ENCODE measurements at regions not wholly inside any gene's neighbourhood (a gene's known extent, or its start where the extent isn't known, plus 50 kb on each side); places are given as distances from the start of the nearest gene placed in this dataset.

- no peaks in the 10 kb centered on the region for H3K4me1 Mint-ChIP-seq
- ATAC-seq (ENCODE audit: low read depth) (no peak), DNase-seq (ENCODE audit: low spot score in 2 of 2) (no peak)
- no peaks in the 10 kb centered on the region for H3K9me3 Mint-ChIP-seq
- no peak overlapping the region for H3K4me3 Mint-ChIP-seq
- H3K36me3 Mint-ChIP-seq: no peaks in the 10 kb centered on the region
- H3K27me3 Mint-ChIP-seq: peaks cover 11% of the 10 kb centered on the region
- H3K27ac Mint-ChIP-seq: no peak overlapping the region
These were observed 129.5 kb downstream of the FOXD1 start for GRCh38 chr5:73319036-73319435.

DNA sequence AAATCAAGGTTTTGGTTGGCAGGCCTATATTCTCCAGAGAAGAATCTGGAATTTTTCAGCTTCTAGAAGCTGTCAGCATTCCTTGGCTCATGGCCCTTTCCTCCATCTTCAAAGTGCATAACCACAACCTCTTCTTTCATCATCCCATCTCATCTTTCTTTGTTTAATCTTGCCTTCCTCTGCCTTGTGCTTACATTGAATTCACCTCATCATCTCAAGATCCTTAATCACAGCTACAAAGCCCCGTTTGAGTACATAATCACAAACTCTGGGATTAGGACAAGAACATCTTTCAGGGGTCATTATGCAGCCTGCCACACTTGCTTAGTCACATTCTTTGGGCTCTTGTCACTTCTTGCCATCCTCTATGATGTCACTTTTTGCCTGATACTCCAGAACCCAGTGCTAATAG lies 130.3 kb downstream of the FOXD1 start:
- Mint-ChIP-seq H3K27ac (no peak overlapping the region), H3K4me3 (no peak overlapping the region), H3K4me1 (no peaks in the 10 kb centered on the region), H3K36me3 (no peaks in the 10 kb centered on the region), H3K27me3 (peaks cover 8% of the 10 kb centered on the region), H3K9me3 (no peaks in the 10 kb centered on the region)
- ATAC-seq (ENCODE audit: low read depth) (no peak), DNase-seq (ENCODE audit: low spot score in 2 of 2) (no peak)

- ATAC-seq (ENCODE audit: low read depth) (no peak), DNase-seq (ENCODE audit: low spot score in 2 of 2) (no peak)
- Mint-ChIP-seq H3K9me3 (peaks cover 3% of the 10 kb centered on the region), H3K4me3 (no peak overlapping the region), H3K36me3 (peaks cover 3% of the 10 kb centered on the region), H3K27me3 (peaks cover 13% of the 10 kb centered on the region), H3K27ac (no peak overlapping the region), H3K4me1 (peaks cover 5% of the 10 kb centered on the region)
These were observed 131.1 kb downstream of the FOXD1 start for GRCh38 chr5:73317523-73317922.

DNA sequence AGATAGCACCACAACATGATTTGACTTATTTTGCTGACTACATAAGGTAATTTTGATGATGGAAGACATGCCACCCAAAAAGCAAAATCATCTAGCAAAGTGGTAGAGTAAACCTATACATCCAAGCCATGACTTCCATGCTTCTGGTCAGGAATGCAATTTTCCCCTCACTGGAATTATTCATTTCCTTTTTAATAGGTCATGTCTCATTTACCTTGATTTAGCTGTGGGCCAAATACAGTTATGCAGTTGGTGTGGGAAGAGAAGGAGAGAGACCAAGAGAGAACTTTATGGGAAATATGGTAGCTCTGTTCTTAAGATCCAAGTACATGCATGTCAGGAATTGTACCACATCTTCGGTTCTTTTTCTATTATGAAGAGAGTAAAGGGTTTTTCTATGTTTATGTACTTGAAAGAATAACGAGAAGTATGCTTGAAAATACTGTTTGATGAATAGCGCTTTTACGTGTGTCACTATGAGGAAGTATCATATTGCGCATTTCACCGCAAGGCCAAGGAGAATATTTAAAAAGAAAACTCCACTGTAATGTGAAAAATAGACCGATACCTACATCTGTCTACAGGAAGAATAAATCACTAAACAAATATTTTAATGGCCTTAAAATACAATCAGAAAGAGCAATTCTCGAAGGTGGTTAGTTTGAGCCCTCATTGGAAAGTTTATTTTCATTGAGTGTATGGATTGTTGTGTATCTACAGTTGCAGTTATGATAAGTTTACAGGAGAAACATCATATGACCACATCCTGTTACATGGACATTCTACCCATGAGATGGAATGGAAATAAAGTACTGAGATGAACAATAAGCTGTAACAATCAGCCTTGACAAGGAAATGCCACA lies 134.0 kb downstream of the FOXD1 start:
- Mint-ChIP-seq H3K9me3 (peaks cover 3% of the 10 kb centered on the region), H3K36me3 (peaks cover 3% of the 10 kb centered on the region), H3K4me1 (peaks cover 5% of the 10 kb centered on the region), H3K4me3 (no peak overlapping the region), H3K27ac (no peak overlapping the region), H3K27me3 (peaks cover 18% of the 10 kb centered on the region)
- ATAC-seq (ENCODE audit: low read depth) (no peak), DNase-seq (ENCODE audit: low spot score in 2 of 2) (no peak)

- H3K27ac Mint-ChIP-seq: no peak overlapping the region
- H3K27me3 Mint-ChIP-seq: peaks cover 13% of the 10 kb centered on the region
- no peak for DNase-seq (ENCODE audit: low spot score in 2 of 2)
- no peak overlapping the region for H3K4me3 Mint-ChIP-seq
- no peak for ATAC-seq (ENCODE audit: low read depth)
- H3K9me3 Mint-ChIP-seq: peaks cover 3% of the 10 kb centered on the region
- peaks cover 5% of the 10 kb centered on the region for H3K4me1 Mint-ChIP-seq
- H3K36me3 Mint-ChIP-seq: peaks cover 3% of the 10 kb centered on the region
These were observed 135.6 kb downstream of the FOXD1 start for GRCh38 chr5:73312872-73313510.

- peaks cover 15% of the 10 kb centered on the region for H3K27me3 Mint-ChIP-seq
- peaks cover 5% of the 10 kb centered on the region for H3K4me1 Mint-ChIP-seq
- H3K36me3 Mint-ChIP-seq: peaks cover 3% of the 10 kb centered on the region
- DNase-seq (ENCODE audit: low spot score in 2 of 2) (no peak), ATAC-seq (ENCODE audit: low read depth) (no peak)
- H3K9me3 Mint-ChIP-seq: peaks cover 3% of the 10 kb centered on the region
- H3K4me3 Mint-ChIP-seq: no peak overlapping the region
- no peak overlapping the region for H3K27ac Mint-ChIP-seq
These were observed 136.3 kb downstream of the FOXD1 start for GRCh38 chr5:73312146-73312871.

- Mint-ChIP-seq H3K4me1 (peaks cover 5% of the 10 kb centered on the region), H3K4me3 (no peak overlapping the region), H3K9me3 (peaks cover 3% of the 10 kb centered on the region), H3K36me3 (peaks cover 3% of the 10 kb centered on the region), H3K27me3 (peaks cover 19% of the 10 kb centered on the region), H3K27ac (no peak overlapping the region)
- no peak for DNase-seq (ENCODE audit: low spot score in 2 of 2)
- ATAC-seq (ENCODE audit: low read depth): no peak
These were observed 137.1 kb downstream of the FOXD1 start for GRCh38 chr5:73311291-73312110.

DNA sequence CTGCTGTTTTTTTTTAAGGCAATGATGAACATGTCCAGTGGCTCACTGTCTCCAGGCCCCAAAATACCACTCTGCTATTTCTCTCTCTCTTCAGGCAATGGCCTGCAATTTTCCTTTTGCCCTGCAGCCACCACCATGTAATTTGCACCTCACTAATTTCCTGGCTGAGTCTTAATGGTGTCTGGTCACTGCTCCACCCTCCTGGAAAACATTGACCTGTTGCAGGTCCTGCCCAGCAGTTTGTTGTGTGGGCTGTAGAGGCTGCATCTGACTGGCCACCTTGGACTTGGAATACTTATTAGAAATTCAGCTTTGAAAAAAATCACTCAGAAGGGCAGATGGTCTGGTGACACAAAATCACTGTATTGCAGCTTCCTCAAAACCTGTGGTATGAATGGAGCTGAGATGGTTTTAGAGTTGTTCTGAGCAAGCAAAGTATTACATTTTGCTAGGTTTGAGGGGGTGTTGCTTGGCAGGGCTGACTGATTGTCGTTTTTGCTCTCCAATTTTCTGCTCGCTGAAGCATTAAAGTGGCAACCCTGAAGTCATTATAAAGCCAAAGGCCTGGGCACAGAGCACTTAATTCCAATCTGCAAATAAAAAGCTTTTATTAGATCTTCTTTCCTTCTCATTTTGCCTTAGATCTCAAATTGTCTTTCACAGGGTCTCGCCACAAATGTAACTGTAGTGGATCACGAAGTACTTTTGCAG lies 134.8 kb downstream of the TMEM174 start:
- H3K9me3 Mint-ChIP-seq: no peaks in the 10 kb centered on the region
- H3K4me1 Mint-ChIP-seq: peaks cover 3% of the 10 kb centered on the region
- no peak overlapping the region for H3K4me3 Mint-ChIP-seq
- DNase-seq (ENCODE audit: low spot score in 2 of 2) (no peak), ATAC-seq (ENCODE audit: low read depth) (no peak)
- peaks cover 27% of the 10 kb centered on the region for H3K27me3 Mint-ChIP-seq
- H3K36me3 Mint-ChIP-seq: no peaks in the 10 kb centered on the region
- no peak overlapping the region for H3K27ac Mint-ChIP-seq

DNA sequence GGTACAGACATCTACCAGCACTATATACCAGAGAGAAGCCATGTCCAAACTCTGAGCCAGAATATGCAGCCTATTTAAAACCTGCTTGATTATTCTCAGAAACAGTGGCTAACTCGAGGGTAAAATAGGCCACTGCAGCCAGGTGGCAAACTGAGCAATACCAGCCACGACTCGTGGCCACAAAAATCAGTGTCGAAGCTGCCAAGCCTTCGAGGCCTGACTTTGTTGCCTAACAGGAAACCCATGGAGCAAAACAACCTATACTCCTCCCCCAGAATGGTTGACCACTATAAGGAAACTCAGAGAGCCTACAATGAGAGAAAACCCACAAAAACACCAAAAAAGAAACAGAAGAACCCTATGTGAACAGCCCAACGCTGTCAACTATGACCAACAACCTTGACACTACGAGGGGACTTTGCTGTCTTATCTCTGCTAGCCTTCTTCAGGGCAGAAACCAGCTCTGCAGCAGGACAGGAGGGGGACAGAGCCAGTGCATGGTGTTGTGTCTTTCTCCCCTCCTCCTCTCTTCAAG lies 133.8 kb downstream of the TMEM174 start:
- Mint-ChIP-seq H3K4me1 (peaks cover 2% of the 10 kb centered on the region), H3K9me3 (no peaks in the 10 kb centered on the region), H3K4me3 (no peak overlapping the region), H3K36me3 (no peaks in the 10 kb centered on the region), H3K27ac (no peak overlapping the region), H3K27me3 (peaks cover 25% of the 10 kb centered on the region)
- ATAC-seq (ENCODE audit: low read depth) (no peak), DNase-seq (ENCODE audit: low spot score in 2 of 2) (no peak)

DNA sequence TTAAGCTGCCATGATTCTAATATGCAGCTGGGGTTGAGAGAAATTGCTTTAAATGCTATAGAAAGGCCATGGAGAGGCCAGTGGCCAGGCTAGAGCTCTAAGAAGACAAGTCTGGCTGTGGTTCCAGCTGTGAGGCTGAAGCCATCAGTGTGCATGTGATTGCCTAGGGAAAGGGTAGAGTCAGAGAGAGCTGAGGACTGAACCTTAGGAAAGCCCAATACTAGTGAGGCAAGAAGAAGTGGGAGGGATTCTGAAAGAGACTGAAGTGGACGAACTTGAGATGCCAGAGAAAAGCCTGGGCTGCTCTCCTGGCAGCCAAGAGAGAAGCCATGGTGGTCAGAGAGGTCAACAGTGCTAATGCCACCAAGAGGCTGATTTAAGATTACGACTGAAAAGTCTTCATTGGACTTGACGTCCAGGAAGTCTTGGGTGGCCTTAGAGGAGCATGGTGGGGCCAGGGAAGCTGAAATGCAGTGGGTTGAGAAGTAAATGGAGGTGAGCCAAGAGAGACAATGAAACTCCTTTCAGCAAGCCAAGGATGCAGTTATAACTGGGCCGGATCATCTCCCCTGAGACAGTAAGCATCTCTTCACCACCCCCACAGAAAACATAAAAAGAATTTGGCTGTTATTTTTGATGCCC lies 133.2 kb downstream of the TMEM174 start:
- no peak for ATAC-seq (ENCODE audit: low read depth)
- no peak for DNase-seq (ENCODE audit: low spot score in 2 of 2)
- Mint-ChIP-seq H3K4me3 (no peak overlapping the region), H3K4me1 (peaks cover 2% of the 10 kb centered on the region), H3K27ac (no peak overlapping the region), H3K9me3 (no peaks in the 10 kb centered on the region), H3K36me3 (no peaks in the 10 kb centered on the region), H3K27me3 (peaks cover 25% of the 10 kb centered on the region)

- peaks cover 31% of the 10 kb centered on the region for H3K27me3 Mint-ChIP-seq
- no peak for DNase-seq (ENCODE audit: low spot score in 2 of 2)
- H3K9me3 Mint-ChIP-seq: no peaks in the 10 kb centered on the region
- H3K27ac Mint-ChIP-seq: no peak overlapping the region
- peaks cover 2% of the 10 kb centered on the region for H3K4me1 Mint-ChIP-seq
- no peak for ATAC-seq (ENCODE audit: low read depth)
- H3K36me3 Mint-ChIP-seq: no peaks in the 10 kb centered on the region
- H3K4me3 Mint-ChIP-seq: no peak overlapping the region
These were observed 132.4 kb downstream of the TMEM174 start for GRCh38 chr5:73305386-73305785.

GRCh38 chr5:73304381-73304780 lies 131.4 kb downstream of the TMEM174 start:
- no peak for ATAC-seq (ENCODE audit: low read depth)
- H3K9me3 Mint-ChIP-seq: no peaks in the 10 kb centered on the region
- DNase-seq (ENCODE audit: low spot score in 2 of 2): no peak
- H3K4me3 Mint-ChIP-seq: no peak overlapping the region
- peaks cover 3% of the 10 kb centered on the region for H3K4me1 Mint-ChIP-seq
- H3K27me3 Mint-ChIP-seq: peaks cover 32% of the 10 kb centered on the region
- no peak overlapping the region for H3K27ac Mint-ChIP-seq
- no peaks in the 10 kb centered on the region for H3K36me3 Mint-ChIP-seq

Measured in memory B cell (primary cell).